SU-DHL-6 (cell line): ENCODE measurements at regions not wholly inside any gene's neighbourhood (a gene's known extent, or its start where the extent isn't known, plus 50 kb on each side); places are given as distances from the start of the nearest gene placed in this dataset.

Experiments used
- H2AFZ ChIP-seq: fragments of 200-600 bp; sonication (generic); 2 replicates; pipeline ENCODE4 v1.6.1; 2014; ENCODE audit warnings: low read depth, mild to moderate bottlenecking, moderate library complexity, mixed read lengths, antibody characterized with exemption, low read length; ENCODE audit not compliant: severe bottlenecking
- H3F3A ChIP-seq: fragments of 200-600 bp; shearing (Covaris generic); 2 replicates; pipeline ENCODE4 v1.6.0; 2016; ENCODE audit warnings: antibody characterized with exemption, mild to moderate bottlenecking; ENCODE audit not compliant: insufficient read depth
- H3K27ac ChIP-seq: fragments of 200-600 bp; sonication (generic); 2 replicates; pipeline ENCODE4 v1.5.1; 2016; ENCODE audit warnings: low read depth, mild to moderate bottlenecking, low read length, moderate library complexity, mixed read lengths
- H3K27me3 ChIP-seq: fragments of 200-600 bp; sonication (generic), shearing (Covaris generic); 2 replicates; pipeline ENCODE4 v1.6.0; 2014; ENCODE audit warnings: mild to moderate bottlenecking, low read length
- H3K36me3 ChIP-seq: fragments of 200-600 bp; sonication (generic); 2 replicates; pipeline ENCODE4 v1.6.1; 2014; ENCODE audit warnings: mild to moderate bottlenecking, low read length, mixed read lengths
- H3K4me2 ChIP-seq: fragments of 300-600, 200-600 bp; shearing (Covaris generic), sonication (generic); 2 replicates; pipeline ENCODE4 v1.6.0; 2014; ENCODE audit warnings: low read length, low read depth, mild to moderate bottlenecking; ENCODE audit not compliant: poor library complexity, severe bottlenecking
- H3K4me3 ChIP-seq: fragments of 200-600 bp; sonication (generic); 2 replicates; pipeline ENCODE4 v1.5.1; 2014; ENCODE audit warnings: antibody characterized with exemption, low read length, mild to moderate bottlenecking, mixed read lengths; ENCODE audit not compliant: insufficient read depth, poor library complexity, severe bottlenecking
- H3K79me2 ChIP-seq: fragments of 200-600 bp; sonication (generic); 2 replicates; pipeline ENCODE4 v1.6.1; 2014; ENCODE audit warnings: mild to moderate bottlenecking, low read length, moderate library complexity; ENCODE audit not compliant: insufficient read depth
- H3K9ac ChIP-seq: fragments of 200-600 bp; sonication (generic); 2 replicates; pipeline ENCODE4 v1.7.0; 2014; ENCODE audit warnings: mild to moderate bottlenecking, low read length
- H3K9me2 ChIP-seq: fragments of 200-600 bp; sonication (generic); replicated peaks from 2 replicates; pipeline ENCODE4 v1.6.1; 2014; ENCODE audit warnings: low read length; ENCODE audit not compliant: insufficient read depth
- H3K9me3 ChIP-seq: fragments of 200-600 bp; sonication (generic); 2 replicates; pipeline ENCODE4 v1.6.1; 2014; ENCODE audit warnings: low read length, mixed read lengths; ENCODE audit not compliant: insufficient read depth
- H4K20me1 ChIP-seq: fragments of 200-600 bp; sonication (generic); 2 replicates; pipeline ENCODE4 v1.6.1; 2014; ENCODE audit warnings: low read depth, mild to moderate bottlenecking, antibody characterized with exemption, low read length, moderate library complexity, mixed read lengths
- CTCF ChIP-seq: fragments of 200-600 bp; sonication (generic); IDR thresholded peaks from one replicate; pipeline ENCODE4 v1.5.1; 2017; ENCODE audit warnings: antibody characterized with exemption, mild to moderate bottlenecking, low read length, moderate library complexity; ENCODE audit not compliant: insufficient read depth, poor library complexity, severe bottlenecking
- EZH2phosphoT487 ChIP-seq: fragments of 200-600 bp; sonication (generic), shearing (Covaris generic); conservative IDR thresholded peaks from 2 replicates; pipeline ENCODE4 v1.6.1; 2018; ENCODE audit warnings: mild to moderate bottlenecking, antibody characterized with exemption, low read length, moderate library complexity, mixed read lengths

GRCh38 chr6:25167961-25168360, 111.2 kb upstream of the CARMIL1 start:
- Histone ChIP-seq H2AFZ (no peak overlapping the region), H3K4me3 (no peak overlapping the region), H3F3A (no peaks in the 10 kb centered on the region), H3K27ac (no peak overlapping the region), H4K20me1 (no peaks in the 10 kb centered on the region), H3K36me3 (no peaks in the 10 kb centered on the region), H3K9ac (no peak overlapping the region), H3K9me3 (no peaks in the 10 kb centered on the region), H3K4me2 (no peak overlapping the region), H3K9me2 (no peaks in the 10 kb centered on the region), H3K27me3 (no peaks in the 10 kb centered on the region), H3K79me2 (no peaks in the 10 kb centered on the region)
- TF ChIP-seq CTCF (no peak), EZH2phosphoT487 (no peak)

GRCh38 chr6:25168637-25169036, 110.5 kb upstream of the CARMIL1 start:
- TF ChIP-seq EZH2phosphoT487, result no peak
- TF ChIP-seq CTCF, result no peak
- Histone ChIP-seq H3K27ac (no peak overlapping the region), H3K79me2 (no peaks in the 10 kb centered on the region), H2AFZ (no peak overlapping the region), H3K36me3 (no peaks in the 10 kb centered on the region), H3K9me2 (no peaks in the 10 kb centered on the region), H3K9ac (no peak overlapping the region), H3K4me3 (no peak overlapping the region), H4K20me1 (no peaks in the 10 kb centered on the region), H3K9me3 (no peaks in the 10 kb centered on the region), H3K27me3 (no peaks in the 10 kb centered on the region), H3F3A (no peaks in the 10 kb centered on the region), H3K4me2 (no peak overlapping the region)

GRCh38 chr6:25169553-25169952, 109.6 kb upstream of the CARMIL1 start:
- Histone ChIP-seq H3K4me3 (no peak overlapping the region), H3K27me3 (no peaks in the 10 kb centered on the region), H2AFZ (no peak overlapping the region), H3K9me2 (no peaks in the 10 kb centered on the region), H3K79me2 (no peaks in the 10 kb centered on the region), H3K27ac (no peak overlapping the region), H3K36me3 (no peaks in the 10 kb centered on the region), H4K20me1 (no peaks in the 10 kb centered on the region), H3F3A (no peaks in the 10 kb centered on the region), H3K9me3 (no peaks in the 10 kb centered on the region), H3K9ac (no peak overlapping the region), H3K4me2 (no peak overlapping the region)
- TF ChIP-seq CTCF (no peak), EZH2phosphoT487 (no peak)
